HG02884 (cell line): ENCODE measurements at regions not wholly inside any gene's neighbourhood (a gene's known extent, or its start where the extent isn't known, plus 50 kb on each side); places are given as distances from the start of the nearest gene placed in this dataset.

Source experiments
- ATAC-seq: cut with Tn5 transposase; IDR thresholded peaks from one replicate; pipeline ENCODE4 v1.9.1; 2021; ENCODE audit warnings: mild to moderate bottlenecking, moderate library complexity; ENCODE audit not compliant: unreplicated experiment

GRCh38 chr5:158378931-158379330 is 520.0 kb upstream of the CLINT1 start:
- ATAC-seq: no peak

- ATAC-seq: no peak
Observed at GRCh38 chr5:158376679-158377078, 517.7 kb upstream of the CLINT1 start.

DNA sequence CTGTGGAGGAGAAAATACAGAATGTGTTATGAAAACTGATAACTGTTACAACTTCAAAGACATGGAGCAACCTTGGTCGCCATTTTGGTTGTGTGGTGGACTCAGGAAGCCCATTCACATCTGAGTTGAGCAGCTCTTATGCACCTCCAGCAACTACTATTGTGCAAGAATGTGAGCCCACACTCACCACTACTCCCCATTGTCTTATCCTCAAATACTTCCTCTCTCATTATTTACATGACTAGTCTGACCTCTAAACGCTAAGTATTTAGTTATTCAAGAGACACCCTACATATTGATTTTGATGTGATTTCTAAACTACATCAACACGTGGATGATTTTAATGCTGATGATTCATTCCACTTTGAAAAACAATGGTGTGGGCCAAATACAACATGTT is 516.6 kb upstream of the CLINT1 start:
- ATAC-seq: no peak

DNA sequence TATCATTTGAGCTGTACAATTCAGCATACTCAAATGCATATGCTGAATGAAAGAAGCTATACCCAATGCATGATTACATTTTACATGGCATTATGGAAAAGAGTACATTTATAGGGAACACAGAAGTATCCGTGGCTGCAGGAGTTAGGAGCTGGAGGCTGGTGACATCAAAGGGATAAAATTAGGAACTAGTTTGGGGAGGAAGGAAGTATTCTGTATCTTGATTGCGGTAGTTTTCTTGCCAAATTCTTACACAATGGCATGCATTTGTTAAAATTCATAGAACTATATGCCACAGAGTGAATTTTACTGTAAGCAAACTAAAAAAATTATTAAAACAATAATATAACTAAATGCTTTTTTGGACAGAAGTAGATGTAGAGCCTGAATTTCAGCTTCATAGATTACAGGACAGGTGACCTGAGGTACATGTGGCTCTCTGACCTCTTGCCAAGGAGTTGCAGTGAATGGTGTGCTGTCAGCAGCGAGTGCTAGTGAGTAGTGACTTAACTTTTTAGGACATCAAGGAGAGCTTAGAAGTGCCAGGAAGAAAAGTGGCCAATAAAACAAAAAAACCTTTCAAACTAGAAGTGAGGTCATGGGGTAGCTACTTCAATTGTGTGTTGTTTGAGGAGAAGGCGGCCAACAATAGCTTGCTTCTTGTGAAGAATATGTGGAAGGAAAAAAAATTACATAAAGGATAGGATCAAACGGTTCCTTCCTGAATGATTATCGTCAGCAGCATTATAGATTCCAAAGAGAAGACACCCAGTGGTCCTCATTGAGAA is 514.9 kb upstream of the CLINT1 start:
- ATAC-seq: no peak

- no peak for ATAC-seq
Observed at GRCh38 chr5:158369241-158369640, 510.3 kb upstream of the CLINT1 start.

GRCh38 chr5:158368686-158369085 is 509.7 kb upstream of the CLINT1 start:
- ATAC-seq: no peak

GRCh38 chr5:158364367-158364766 is 505.4 kb upstream of the CLINT1 start:
- ATAC-seq: no peak

DNA sequence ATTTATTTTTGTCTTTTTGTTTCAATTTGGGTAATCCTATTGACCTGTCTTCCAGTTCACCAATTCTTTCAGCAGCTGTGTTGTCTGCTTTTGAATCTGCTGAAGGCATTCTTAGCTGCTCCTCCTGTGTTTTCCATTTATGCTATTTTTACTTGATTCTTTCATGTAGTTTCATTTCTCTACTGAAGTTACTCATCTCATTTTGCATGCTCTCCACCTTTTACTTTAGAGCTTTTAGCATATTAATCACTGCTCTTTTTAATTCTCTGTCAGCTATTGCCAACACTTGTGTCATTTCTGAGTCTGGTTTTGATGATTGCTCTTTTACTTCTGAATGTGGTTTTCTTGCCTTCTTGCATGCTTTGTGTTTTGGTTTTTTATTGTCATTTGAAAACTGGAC is 496.0 kb upstream of the CLINT1 start:
- no peak for ATAC-seq

DNA sequence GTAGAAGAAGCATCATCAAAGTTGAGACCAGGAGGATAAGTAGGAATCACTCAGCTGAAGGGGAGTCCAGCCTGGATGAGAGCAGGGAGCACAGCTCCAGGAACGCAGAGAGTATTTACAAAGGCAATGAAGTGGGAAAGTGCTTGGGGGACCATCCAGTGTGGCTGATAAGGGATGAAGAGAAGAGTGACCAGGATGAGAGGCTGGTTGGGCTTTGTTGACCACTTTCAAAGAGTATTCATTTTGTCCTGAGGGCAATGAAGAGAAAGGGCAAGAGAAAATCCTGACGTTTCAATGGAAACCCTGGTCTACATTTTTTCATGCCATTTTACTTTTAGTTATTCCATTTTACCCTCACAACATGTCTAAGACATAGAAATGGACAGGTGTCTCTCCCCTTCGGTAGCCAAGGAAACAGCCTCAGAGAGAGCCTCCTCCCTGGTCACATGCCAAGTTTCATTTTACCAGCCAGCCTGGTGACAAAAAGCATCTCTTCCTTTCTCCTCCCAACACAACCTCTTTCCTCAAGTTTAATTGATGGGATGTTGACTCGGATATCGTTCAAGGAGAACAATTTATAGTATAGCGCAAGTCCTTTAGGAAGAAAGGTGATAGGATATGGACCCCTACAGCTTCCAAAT is 492.7 kb upstream of the CLINT1 start:
- ATAC-seq: no peak

GRCh38 chr5:158349987-158350386 is 491.0 kb upstream of the CLINT1 start:
- no peak for ATAC-seq

DNA sequence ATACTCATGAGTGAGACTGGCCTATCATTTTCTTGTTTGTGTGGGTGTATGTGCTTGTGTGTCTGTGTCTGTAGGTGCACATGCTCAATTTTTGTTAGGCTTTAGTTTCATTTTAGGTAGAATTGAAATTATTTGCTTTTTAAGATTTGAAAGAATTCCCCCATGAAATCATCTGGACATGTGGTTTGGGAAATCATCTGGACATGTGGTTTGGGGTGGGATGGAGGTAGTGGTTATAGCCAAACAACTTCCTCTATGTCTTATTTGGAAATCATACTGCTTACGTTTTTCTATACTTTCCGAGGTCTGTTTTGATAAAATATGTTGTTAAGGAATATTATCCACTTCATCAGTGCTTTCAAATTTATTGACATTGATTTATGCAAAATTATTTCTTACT is 485.4 kb upstream of the CLINT1 start:
- ATAC-seq: no peak

- no peak for ATAC-seq
Observed at GRCh38 chr5:158340608-158341007, 481.7 kb upstream of the CLINT1 start.

DNA sequence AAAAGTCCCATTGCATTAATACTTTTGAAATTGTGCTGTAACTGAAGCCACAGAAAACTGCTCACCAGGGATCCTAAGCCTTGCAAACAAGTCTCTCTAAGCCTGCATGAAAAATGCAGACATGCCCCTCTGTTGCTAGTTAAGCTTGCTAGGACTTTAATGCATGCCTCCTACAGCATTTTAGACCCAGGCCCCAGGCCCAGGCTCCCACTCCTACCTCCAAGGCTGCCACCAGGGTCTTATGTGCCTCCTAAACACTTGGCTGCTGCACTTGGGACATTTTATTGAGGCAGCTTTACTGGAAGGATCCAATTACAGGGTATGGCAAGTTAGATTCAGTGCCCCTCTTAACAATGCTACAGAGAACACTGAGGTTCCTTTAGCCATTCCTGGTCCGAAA is 467.3 kb upstream of the CLINT1 start:
- no peak for ATAC-seq

- no peak for ATAC-seq
Observed at GRCh38 chr5:158324236-158324635, 465.3 kb upstream of the CLINT1 start.

DNA sequence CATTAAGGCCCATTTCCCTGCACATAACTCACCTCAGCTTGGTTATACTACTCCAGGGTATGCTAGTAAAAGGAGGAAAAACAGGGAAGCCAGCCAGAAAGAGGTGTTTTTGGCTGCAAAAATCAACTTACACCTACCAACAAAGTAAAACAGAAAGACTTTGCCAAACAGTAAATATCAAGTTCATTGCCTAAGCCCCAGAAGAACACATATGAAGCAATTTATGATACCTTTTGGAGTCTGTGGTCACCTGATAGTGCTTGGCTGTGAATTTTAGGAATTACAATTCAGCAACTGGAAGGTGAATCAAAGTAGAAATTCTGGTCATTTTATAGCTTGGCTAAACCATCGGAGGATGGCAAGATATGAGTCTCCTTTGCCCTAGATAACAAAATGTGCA is 463.7 kb upstream of the CLINT1 start:
- ATAC-seq: no peak

- no peak for ATAC-seq
Observed at GRCh38 chr5:158320934-158321333, 462.0 kb upstream of the CLINT1 start.

GRCh38 chr5:158320178-158320674 is 461.3 kb upstream of the CLINT1 start:
- no peak for ATAC-seq

- ATAC-seq: no peak
Observed at GRCh38 chr5:158317507-158317906, 458.6 kb upstream of the CLINT1 start.

- ATAC-seq: no peak
Observed at GRCh38 chr5:158313733-158314464, 455.0 kb upstream of the CLINT1 start.

- ATAC-seq: no peak
Observed at GRCh38 chr5:158313027-158313732, 454.2 kb upstream of the CLINT1 start.
